K562 (cell line): ENCODE measurements at regions not wholly inside any gene's neighbourhood (a gene's known extent, or its start where the extent isn't known, plus 50 kb on each side); places are given as distances from the start of the nearest gene placed in this dataset.

Experiments used
- FOS ChIP-seq: IDR thresholded peaks from 3 replicates; pipeline ENCODE4 v1.6.1; 2011; ENCODE audit not compliant: insufficient read length; ENCODE audit errors: extremely low read depth
- HNRNPH1 ChIP-seq: fragments of 200-400 bp; formaldehyde crosslinking; optimal IDR thresholded peaks from 2 replicates; pipeline ENCODE3; 2017; ENCODE audit warnings: low read depth, mild to moderate bottlenecking, low read length, moderate library complexity
- TBP ChIP-seq: optimal IDR thresholded peaks from 2 replicates; pipeline ENCODE3; 2011; ENCODE audit warnings: low read depth, low read length, improper control_type of control experiment
- ZFP30 ChIP-seq: fragments of 250-450 bp; sonication (Bioruptor Pico); IDR thresholded peaks from 2 replicates; pipeline ENCODE4 v1.8.0; 2022; ENCODE audit warnings: moderate library complexity, mild to moderate bottlenecking, inconsistent platforms, borderline replicate concordance
- TF ChIP-seq, protein P1 (sequence below): sonication (generic); formaldehyde crosslinking; IDR thresholded peaks from 2 replicates; pipeline ENCODE4 v1.9.0; 2022; ENCODE audit warnings: mild to moderate bottlenecking, missing genetic modification reagents
- TF ChIP-seq, protein P2 (sequence below), 3 experiments: IDR thresholded peaks in 2 of 3; conservative IDR thresholded peaks in 1 of 3; 2 replicates each; pipeline ENCODE4 v1.5.1; 2011 to 2012; ENCODE audit warnings: low read length in 3 of 3, mild to moderate bottlenecking in 3 of 3, control low read depth in 2 of 3, improper control_type of control experiment in 1 of 3, inconsistent platforms in 1 of 3, low read depth in 1 of 3, mixed read lengths in 1 of 3, moderate library complexity in 1 of 3; ENCODE audit not compliant: insufficient read depth in 2 of 3
- TF ChIP-seq, protein P3 (sequence below), 2 experiments: fragments of 450-650 bp in 1 of 2; sonication (generic) in 1 of 2; formaldehyde crosslinking in 1 of 2; IDR thresholded peaks in 1 of 2; conservative IDR thresholded peaks in 1 of 2; 2 replicates each; pipeline versions ENCODE4 v1.6.1 to v1.8.1; 2016 to 2023; ENCODE audit warnings: mild to moderate bottlenecking in 2 of 2, moderate library complexity in 2 of 2, inconsistent platforms in 1 of 2, missing genetic modification reagents in 1 of 2
- TF ChIP-seq, protein P4 (sequence below): fragments of 250-450 bp; sonication (Bioruptor Pico); IDR thresholded peaks from 2 replicates; pipeline ENCODE4 v1.8.0; 2022; ENCODE audit warnings: moderate library complexity, mild to moderate bottlenecking, inconsistent platforms

DNA sequence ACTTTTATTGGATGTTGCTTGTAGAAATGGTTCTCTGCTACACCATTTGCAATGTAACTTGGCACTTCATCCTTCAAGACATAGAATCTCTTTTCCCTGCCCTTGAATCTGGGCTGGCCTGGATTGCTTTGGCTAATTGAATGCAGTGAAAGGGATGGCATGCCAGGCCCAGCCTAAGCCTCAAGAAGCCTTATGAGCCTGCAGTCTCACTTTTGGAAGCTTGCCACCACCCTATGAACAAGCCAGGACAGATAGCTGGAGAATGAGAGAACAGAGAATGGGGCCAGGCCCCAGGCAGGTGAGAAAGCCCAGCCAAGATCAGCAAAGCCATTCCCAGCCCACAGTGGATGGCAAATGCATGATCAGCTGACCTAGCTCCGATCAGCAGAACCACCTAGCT lies 117.0 kb upstream of the ADRA1D start:
- TF ChIP-seq FOS (no peak), ZFP30 (CRISPR knock-in tag) (no peak), HNRNPH1 (no peak), TBP (no peak)
- TF ChIP-seq, protein P1, sequence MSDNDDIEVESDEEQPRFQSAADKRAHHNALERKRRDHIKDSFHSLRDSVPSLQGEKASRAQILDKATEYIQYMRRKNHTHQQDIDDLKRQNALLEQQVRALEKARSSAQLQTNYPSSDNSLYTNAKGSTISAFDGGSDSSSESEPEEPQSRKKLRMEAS (CRISPR knock-in tag), result no peak
- TF ChIP-seq, protein P2, sequence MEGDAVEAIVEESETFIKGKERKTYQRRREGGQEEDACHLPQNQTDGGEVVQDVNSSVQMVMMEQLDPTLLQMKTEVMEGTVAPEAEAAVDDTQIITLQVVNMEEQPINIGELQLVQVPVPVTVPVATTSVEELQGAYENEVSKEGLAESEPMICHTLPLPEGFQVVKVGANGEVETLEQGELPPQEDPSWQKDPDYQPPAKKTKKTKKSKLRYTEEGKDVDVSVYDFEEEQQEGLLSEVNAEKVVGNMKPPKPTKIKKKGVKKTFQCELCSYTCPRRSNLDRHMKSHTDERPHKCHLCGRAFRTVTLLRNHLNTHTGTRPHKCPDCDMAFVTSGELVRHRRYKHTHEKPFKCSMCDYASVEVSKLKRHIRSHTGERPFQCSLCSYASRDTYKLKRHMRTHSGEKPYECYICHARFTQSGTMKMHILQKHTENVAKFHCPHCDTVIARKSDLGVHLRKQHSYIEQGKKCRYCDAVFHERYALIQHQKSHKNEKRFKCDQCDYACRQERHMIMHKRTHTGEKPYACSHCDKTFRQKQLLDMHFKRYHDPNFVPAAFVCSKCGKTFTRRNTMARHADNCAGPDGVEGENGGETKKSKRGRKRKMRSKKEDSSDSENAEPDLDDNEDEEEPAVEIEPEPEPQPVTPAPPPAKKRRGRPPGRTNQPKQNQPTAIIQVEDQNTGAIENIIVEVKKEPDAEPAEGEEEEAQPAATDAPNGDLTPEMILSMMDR (IDR thresholded peaks at IDR 0.05 in 2 of 3, conservative IDR thresholded peaks at IDR 0.05 in 1 of 3; ENCODE audit: insufficient read depth in 2 of 3, low read depth in 1 of 3, low read length in 3 of 3), result no peak
- TF ChIP-seq, protein P3, sequence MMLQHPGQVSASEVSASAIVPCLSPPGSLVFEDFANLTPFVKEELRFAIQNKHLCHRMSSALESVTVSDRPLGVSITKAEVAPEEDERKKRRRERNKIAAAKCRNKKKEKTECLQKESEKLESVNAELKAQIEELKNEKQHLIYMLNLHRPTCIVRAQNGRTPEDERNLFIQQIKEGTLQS (IDR thresholded peaks at IDR 0.05), result no peak
- TF ChIP-seq, protein P3 (CRISPR knock-in tag; conservative IDR thresholded peaks at IDR 0.05), result no peak
- TF ChIP-seq, protein P4, sequence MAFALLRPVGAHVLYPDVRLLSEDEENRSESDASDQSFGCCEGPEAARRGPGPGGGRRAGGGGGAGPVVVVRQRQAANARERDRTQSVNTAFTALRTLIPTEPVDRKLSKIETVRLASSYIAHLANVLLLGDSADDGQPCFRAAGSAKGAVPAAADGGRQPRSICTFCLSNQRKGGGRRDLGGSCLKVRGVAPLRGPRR (CRISPR knock-in tag), result no peak
